ENCODE measurements at regions not wholly inside any gene's neighbourhood (a gene's known extent, or its start where the extent isn't known, plus 50 kb on each side); places are given as distances from the start of the nearest gene placed in this dataset.

GRCh38 chr10:84693006-84693405 lies 364.6 kb downstream of the CCSER2 start:
- Histone ChIP-seq H4K20me1 (ENCODE audit: insufficient read depth, low read length) (no peaks in the 10 kb centered on the region), H3K79me1 (ENCODE audit: low read depth in 1 of 2, low read length in 2 of 2) (no peaks in the 10 kb centered on the region), H3K27ac (ENCODE audit: insufficient read depth, low read length) (no peak overlapping the region), H3K9me3 (ENCODE audit: control insufficient read depth, insufficient read depth, low read length) (peaks cover 4% of the 10 kb centered on the region; the same call in 1 of the 2 replicates), H4K91ac (ENCODE audit: insufficient read depth, low read depth, low read length) (no peak overlapping the region), H2BK120ac (ENCODE audit: low read depth, low read length) (no peak overlapping the region), H2BK5ac (ENCODE audit: low read depth, low read length, poor library complexity, severe bottlenecking) (no peak overlapping the region), H3K9me1 (ENCODE audit: insufficient read depth, low read length) (no peaks in the 10 kb centered on the region), H3K4me1 (ENCODE audit: control insufficient read depth, insufficient read depth, low read length) (no peaks in the 10 kb centered on the region), H3K4me3 (ENCODE audit: insufficient read depth, low read depth, low read length) (no peak overlapping the region), H3K23ac (ENCODE audit: low read depth, low read length) (no peak overlapping the region), H2AK5ac (ENCODE audit: low read depth, low read length) (no peak overlapping the region), H3K27me3 (ENCODE audit: control insufficient read depth, insufficient read depth, low read length) (no peaks in the 10 kb centered on the region), H3K9ac (ENCODE audit: low read depth, low read length) (no peak overlapping the region), H2BK15ac (ENCODE audit: low read depth, low read length) (no peak overlapping the region), H3K4ac (ENCODE audit: low read depth, low read length) (no peak overlapping the region), H4K8ac (ENCODE audit: low read depth in 2 of 2, low read length in 2 of 2) (no peak overlapping the region), H2BK20ac (ENCODE audit: low read depth, low read length) (no peak overlapping the region), H3K36me3 (ENCODE audit: control insufficient read depth, insufficient read depth, low read length) (no peaks in the 10 kb centered on the region), H2AFZ (replicated peaks; ENCODE audit: low read length, poor library complexity) (no peak overlapping the region), H3K14ac (replicated peaks; ENCODE audit: low read depth, low read length) (no peak overlapping the region), H4K5ac (ENCODE audit: low read depth, low read length) (no peak overlapping the region), H2AK9ac (replicated peaks; ENCODE audit: low read depth, low read length, poor library complexity) (no peak overlapping the region), H3K4me2 (ENCODE audit: low read depth, low read length) (no peak overlapping the region), H3K18ac (ENCODE audit: low read depth, low read length) (no peak overlapping the region), H3K56ac (ENCODE audit: extremely low read depth, insufficient read depth, low read length) (no peak overlapping the region)
- dilution Hi-C loops (cut with HindIII; ENCODE audit: low sequenced_read_pairs, unreplicated experiment): no loop called here
- DNase-seq: no peak
- no peak for ATAC-seq (ENCODE audit: low read depth)
- in situ Hi-C loops (cut with MboI; ENCODE audit: low sequenced_read_pairs): no loop called here
- ChIA-PET CTCF (no interaction called here), POLR2A (ENCODE audit: unreplicated experiment) (interaction anchor here (0.7 kb wide), 1 partner anchor 19 kb away, joined by 6 read pairs; no protein-coding TSS in a partner anchor)
- intact Hi-C loops (cut with micrococcal nuclease): no loop called here
- TF ChIP-seq CHD1 (IDR thresholded peaks at IDR 0.05; ENCODE audit: low read depth, low read length): no peak
- TF ChIP-seq MAZ (IDR thresholded peaks at IDR 0.05; ENCODE audit: borderline replicate concordance, low read depth, low read length): no peak
- TF ChIP-seq CTCF (conservative IDR thresholded peaks at IDR 0.05; ENCODE audit: low read depth, low read length): no peak
- no peak for TF ChIP-seq FOS (IDR thresholded peaks at IDR 0.05; ENCODE audit: low read depth, low read length)
- no peak for TF ChIP-seq BHLHE40 (IDR thresholded peaks at IDR 0.05; ENCODE audit: low read depth, low read length)
- TF ChIP-seq MAFK (IDR thresholded peaks at IDR 0.05; ENCODE audit: low read depth, low read length): no peak
- no peak for TF ChIP-seq NFE2L2 (IDR thresholded peaks at IDR 0.05; ENCODE audit: low read depth, low read length)
- TF ChIP-seq SMC3 (IDR thresholded peaks at IDR 0.05; ENCODE audit: low read depth, low read length): no peak
- no peak for TF ChIP-seq RFX5 (IDR thresholded peaks at IDR 0.05; ENCODE audit: low read depth, low read length)
- no peak for TF ChIP-seq USF2 (IDR thresholded peaks at IDR 0.05; ENCODE audit: low read depth, low read length)
- TF ChIP-seq ELK1 (IDR thresholded peaks at IDR 0.05; ENCODE audit: borderline replicate concordance, low read depth, low read length): no peak
- TF ChIP-seq POLR2A (IDR thresholded peaks at IDR 0.05; ENCODE audit: low read depth, low read length): no peak
- BruUV-seq (replicated peaks): no TSS peak
